ENCODE measurements at regions not wholly inside any gene's neighbourhood (a gene's known extent, or its start where the extent isn't known, plus 50 kb on each side); places are given as distances from the start of the nearest gene placed in this dataset.

GRCh38 chr2:15765211-15765610 lies 173.5 kb downstream of the DDX1 start (continued):
- no peak for TF ChIP-seq TSHZ1 (tag by site-specific recombination; IDR thresholded peaks at IDR 0.05; ENCODE audit: borderline replicate concordance)

GRCh38 chr2:15765686-15766302 lies 174.1 kb downstream of the DDX1 start:
- Histone ChIP-seq H3K27ac (ENCODE audit: extremely low read depth, low read depth, low read length) (no peak overlapping the region), H3K4me3 (ENCODE audit: low read depth, low read length) (no peak overlapping the region), H3K9me3 (ENCODE audit: control insufficient read depth, insufficient read depth, low read depth, low read length) (no peaks in the 10 kb centered on the region), H3K36me3 (ENCODE audit: control insufficient read depth in 2 of 2, insufficient read depth in 1 of 2, low read length in 2 of 2) (no peaks in the 10 kb centered on the region), H3K4me1 (ENCODE audit: control insufficient read depth, insufficient read depth, low read length) (no peaks in the 10 kb centered on the region)
- POLR2A ChIA-PET: no interaction called here
- no peak for TF ChIP-seq PRDM1 (tag by site-specific recombination; IDR thresholded peaks at IDR 0.05)
- no peak for TF ChIP-seq GLI2 (tag by site-specific recombination; IDR thresholded peaks at IDR 0.05; ENCODE audit: borderline replicate concordance, low read depth)
- TF ChIP-seq EGR2 (tag by site-specific recombination; IDR thresholded peaks at IDR 0.05; ENCODE audit: low read depth): no peak
- no peak for TF ChIP-seq ZBTB1 (tag by site-specific recombination; IDR thresholded peaks at IDR 0.05)
- TF ChIP-seq KLF10 (tag by site-specific recombination; IDR thresholded peaks at IDR 0.05): no peak
- no peak for TF ChIP-seq ZNF132 (tag by site-specific recombination; IDR thresholded peaks at IDR 0.05; ENCODE audit: borderline replicate concordance)
- no peak for TF ChIP-seq ZNF335 (tag by site-specific recombination; conservative IDR thresholded peaks at IDR 0.05)
- TF ChIP-seq SETDB1 (IDR thresholded peaks at IDR 0.05; ENCODE audit: insufficient read length, low read length): no peak
- no peak for TF ChIP-seq ZNF664 (tag by site-specific recombination; IDR thresholded peaks at IDR 0.05)
- no peak for TF ChIP-seq ZNF221 (tag by site-specific recombination; IDR thresholded peaks at IDR 0.05; ENCODE audit: borderline replicate concordance)
- no peak for TF ChIP-seq ZNF391 (tag by site-specific recombination; IDR thresholded peaks at IDR 0.05; ENCODE audit: borderline replicate concordance, low read depth)
- CTCF ChIA-PET: interaction anchor here (1.8 kb wide), 1 partner anchor 17 kb away, joined by 5 read pairs; no protein-coding TSS in a partner anchor

- CTCF ChIA-PET: no interaction called here
- no peak for TF ChIP-seq HOXC10 (CRISPR knock-in tag; IDR thresholded peaks at IDR 0.05)
- TF ChIP-seq SALL2 (tag by site-specific recombination; IDR thresholded peaks at IDR 0.05; ENCODE audit: borderline replicate concordance): no peak
- TF ChIP-seq ZNF148 (tag by site-specific recombination; IDR thresholded peaks at IDR 0.05; ENCODE audit: borderline replicate concordance): no peak
- TF ChIP-seq MYNN (tag by site-specific recombination; IDR thresholded peaks at IDR 0.05; ENCODE audit: borderline replicate concordance): no peak
- TF ChIP-seq KLF8 (tag by site-specific recombination; IDR thresholded peaks at IDR 0.05): no peak
- no peak for TF ChIP-seq ZBTB1 (tag by site-specific recombination; IDR thresholded peaks at IDR 0.05)
- TF ChIP-seq BCL11B (tag by site-specific recombination; IDR thresholded peaks at IDR 0.05; ENCODE audit: low read depth): no peak
- TF ChIP-seq YY2 (tag by site-specific recombination; IDR thresholded peaks at IDR 0.05): no peak
- TF ChIP-seq ZNF513 (tag by site-specific recombination; IDR thresholded peaks at IDR 0.05): no peak
- TF ChIP-seq ZBTB17 (tag by site-specific recombination; IDR thresholded peaks at IDR 0.05): no peak
- TF ChIP-seq EGR2 (tag by site-specific recombination; IDR thresholded peaks at IDR 0.05; ENCODE audit: low read depth): no peak
- no peak for TF ChIP-seq ZNF548 (tag by site-specific recombination; IDR thresholded peaks at IDR 0.05)
- no peak for TF ChIP-seq GLIS2 (tag by site-specific recombination; IDR thresholded peaks at IDR 0.05)
Measured at GRCh38 chr2:15766303-15766861, 174.0 kb upstream of the MYCN start.

More at GRCh38 chr2:15766303-15766861, 174.0 kb upstream of the MYCN start:
- POLR2A ChIA-PET: no interaction called here
- Histone ChIP-seq H3K9me3 (ENCODE audit: control insufficient read depth, insufficient read depth, low read depth, low read length) (no peaks in the 10 kb centered on the region), H3K27ac (ENCODE audit: extremely low read depth, low read depth, low read length) (no peak overlapping the region), H3K4me3 (ENCODE audit: low read depth, low read length) (no peak overlapping the region), H3K36me3 (ENCODE audit: control insufficient read depth in 2 of 2, insufficient read depth in 1 of 2, low read length in 2 of 2) (no peaks in the 10 kb centered on the region), H3K4me1 (ENCODE audit: control insufficient read depth, insufficient read depth, low read length) (no peaks in the 10 kb centered on the region)
